ENCODE measurements at regions not wholly inside any gene's neighbourhood (a gene's known extent, or its start where the extent isn't known, plus 50 kb on each side); places are given as distances from the start of the nearest gene placed in this dataset.

- CTCF ChIA-PET, result no interaction called here
- no TSS peak for BruUV-seq (replicated peaks)
- in situ Hi-C loops (cut with MboI), result no loop called here
These were observed 513.4 kb downstream of the TNS1 start for GRCh38 chr2:217489145-217489960.

GRCh38 chr2:217484046-217484445, 518.7 kb downstream of the TNS1 start:
- intact Hi-C loops (cut with micrococcal nuclease; ENCODE audit: unreplicated experiment), result no loop called here

More at GRCh38 chr2:217489145-217489960, 513.4 kb downstream of the TNS1 start:
- no peak overlapping the region for H2AFZ ChIP-seq (ENCODE audit: control insufficient read depth, low read depth, low read length)
- no peaks in the 10 kb centered on the region for H3K36me3 ChIP-seq (ENCODE audit: control insufficient read depth in 2 of 2, insufficient read depth in 2 of 2, low read length in 1 of 2)
- no peak overlapping the region for H3K4me2 ChIP-seq (ENCODE audit: control insufficient read depth, insufficient read depth)
- no peaks in the 10 kb centered on the region for H3K79me2 ChIP-seq (ENCODE audit: control insufficient read depth, insufficient read depth, low read length)
- no peak overlapping the region for H3K27ac ChIP-seq (ENCODE audit: control insufficient read depth, insufficient read depth)
- no peak for DNase-seq (ENCODE audit: low read depth, low spot score)
- WGBS (ENCODE audit: insufficient coverage, insufficient replicate concordance, low lambda C conversion rate, missing lambda C conversion rate), result 58% methylated on average over 25 of the region's 25 CpGs
- no peaks in the 10 kb centered on the region for H3K9me3 ChIP-seq (replicated peaks; ENCODE audit: control insufficient read depth, insufficient read depth, low read length)
- RAD21 ChIA-PET (ENCODE audit: unreplicated experiment), result no interaction called here
- no peaks in the 10 kb centered on the region for H3K4me1 ChIP-seq (ENCODE audit: control insufficient read depth, insufficient read depth, low read length)
- no peak for ATAC-seq
- POLR2A ChIA-PET, result no interaction called here
- H3K9ac ChIP-seq (ENCODE audit: control insufficient read depth, insufficient read depth, low read length), result no peak overlapping the region
- no peak overlapping the region for H3K4me3 ChIP-seq
- SMC1A ChIA-PET (ENCODE audit: uncharacterized antibody, unreplicated experiment), result no interaction called here
- no peak for TF ChIP-seq WRNIP1 (IDR thresholded peaks at IDR 0.05; ENCODE audit: borderline replicate concordance, low read depth, low read length)
- TF ChIP-seq HDGF (IDR thresholded peaks at IDR 0.05), result no peak
- TF ChIP-seq STAT1 (conservative IDR thresholded peaks at IDR 0.05), result no peak
- TF ChIP-seq ETV6 (conservative IDR thresholded peaks at IDR 0.05 in 1 of 2, IDR thresholded peaks at IDR 0.05 in 1 of 2; ENCODE audit: borderline replicate concordance in 1 of 2, low read depth in 1 of 2), result no peak
- TF ChIP-seq, protein P1, sequence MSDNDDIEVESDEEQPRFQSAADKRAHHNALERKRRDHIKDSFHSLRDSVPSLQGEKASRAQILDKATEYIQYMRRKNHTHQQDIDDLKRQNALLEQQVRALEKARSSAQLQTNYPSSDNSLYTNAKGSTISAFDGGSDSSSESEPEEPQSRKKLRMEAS (IDR thresholded peaks at IDR 0.05; ENCODE audit: low read depth, low read length), result no peak
- TF ChIP-seq SREBF1 (IDR thresholded peaks at IDR 0.05; ENCODE audit: low read length), result no peak
- no peak for TF ChIP-seq TAF1 (IDR thresholded peaks at IDR 0.05; ENCODE audit: borderline replicate concordance, low read depth, low read length)
- H3K27me3 ChIP-seq (replicated peaks in 1 of 2; ENCODE audit: control insufficient read depth in 2 of 2, insufficient read depth in 2 of 2, low read length in 1 of 2), result peaks cover 0 to 3% of the 10 kb centered on the region in 2 experiments; a peak in 2 of 4 replicates
- FAIRE-seq, result no peak
- H4K20me1 ChIP-seq (ENCODE audit: control insufficient read depth, insufficient read depth), result no peaks in the 10 kb centered on the region
- intact Hi-C loops (cut with micrococcal nuclease; ENCODE audit: unreplicated experiment), result no loop called here

More at GRCh38 chr2:217484046-217484445, 518.7 kb downstream of the TNS1 start:
- DNase-seq (ENCODE audit: low read depth, low spot score) (no peak), ATAC-seq (no peak), FAIRE-seq (no peak)
- SMC1A ChIA-PET (ENCODE audit: uncharacterized antibody, unreplicated experiment), result no interaction called here
- no peak overlapping the region for H3K27ac ChIP-seq (ENCODE audit: control insufficient read depth, insufficient read depth)
- no peak overlapping the region for H3K4me2 ChIP-seq (ENCODE audit: control insufficient read depth, insufficient read depth)
- no peak overlapping the region for H2AFZ ChIP-seq (ENCODE audit: control insufficient read depth, low read depth, low read length)
- POLR2A ChIA-PET, result no interaction called here
- no peaks in the 10 kb centered on the region for H4K20me1 ChIP-seq (ENCODE audit: control insufficient read depth, insufficient read depth)
- in situ Hi-C loops (cut with MboI), result no loop called here
- H3K4me1 ChIP-seq (ENCODE audit: control insufficient read depth, insufficient read depth, low read length), result no peaks in the 10 kb centered on the region
- H3K9me3 ChIP-seq (replicated peaks; ENCODE audit: control insufficient read depth, insufficient read depth, low read length), result no peaks in the 10 kb centered on the region; the same call in 2 of the 3 replicates
- RAD21 ChIA-PET (ENCODE audit: unreplicated experiment), result no interaction called here
- H3K79me2 ChIP-seq (ENCODE audit: control insufficient read depth, insufficient read depth, low read length), result no peaks in the 10 kb centered on the region
- no peak overlapping the region for H3K9ac ChIP-seq (ENCODE audit: control insufficient read depth, insufficient read depth, low read length)
- TF ChIP-seq E2F4 (IDR thresholded peaks at IDR 0.05; ENCODE audit: low read depth, low read length) (no peak), MYC (IDR thresholded peaks at IDR 0.05; ENCODE audit: insufficient read depth, insufficient read length, insufficient replicate concordance, low read length, severe bottlenecking) (no peak), BCL11A (IDR thresholded peaks at IDR 0.05; ENCODE audit: low read depth, low read length) (no peak), CBFB (IDR thresholded peaks at IDR 0.05; ENCODE audit: low read depth) (no peak), MTA2 (IDR thresholded peaks at IDR 0.05; ENCODE audit: low read depth) (no peak), BMI1 (IDR thresholded peaks at IDR 0.05; ENCODE audit: borderline replicate concordance) (no peak), PAX8 (IDR thresholded peaks at IDR 0.05) (no peak), NFIC (IDR thresholded peaks at IDR 0.05; ENCODE audit: low read depth, low read length) (no peak), GATAD2B (conservative IDR thresholded peaks at IDR 0.05; ENCODE audit: low read depth) (no peak), STAT1 (conservative IDR thresholded peaks at IDR 0.05) (no peak), RAD51 (IDR thresholded peaks at IDR 0.05) (no peak)
- BruUV-seq (replicated peaks), result no TSS peak
- H3K36me3 ChIP-seq (ENCODE audit: control insufficient read depth in 2 of 2, insufficient read depth in 2 of 2, low read length in 1 of 2), result no peaks in the 10 kb centered on the region
- 0% methylated on average over 1 of the region's 1 CpG for WGBS (ENCODE audit: insufficient coverage, insufficient replicate concordance, low lambda C conversion rate, missing lambda C conversion rate)
- no peaks in the 10 kb centered on the region for H3K27me3 ChIP-seq (replicated peaks in 1 of 2; ENCODE audit: control insufficient read depth in 2 of 2, insufficient read depth in 2 of 2, low read length in 1 of 2)
- CTCF ChIA-PET, result no interaction called here
- H3K4me3 ChIP-seq, result no peak overlapping the region

Measured in GM12878 (cell line).